ENCODE measurements at regions not wholly inside any gene's neighbourhood (a gene's known extent, or its start where the extent isn't known, plus 50 kb on each side); places are given as distances from the start of the nearest gene placed in this dataset.

DNA sequence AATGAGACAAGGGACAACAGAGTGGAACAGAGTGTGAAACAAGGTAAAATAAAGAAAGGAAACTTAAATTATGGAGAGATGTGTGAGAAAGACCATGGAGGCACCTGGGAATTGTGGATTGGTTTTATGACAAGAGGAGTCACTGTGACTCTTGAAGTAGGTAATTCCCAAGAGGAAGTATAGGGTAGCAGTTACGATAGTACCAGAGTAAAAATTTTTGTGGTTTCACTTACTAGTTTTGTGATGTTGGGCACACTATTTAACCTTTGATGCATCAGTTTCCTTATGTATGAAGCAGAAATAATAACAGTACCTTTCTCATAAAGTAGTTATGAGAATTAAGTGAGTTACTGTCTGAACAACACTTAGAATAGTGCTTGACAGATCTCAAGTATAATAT is 267.9 kb upstream of the DPYD start:
- no peak for DNase-seq
- intact Hi-C loops (cut with DNase I) = no loop called here

DNA sequence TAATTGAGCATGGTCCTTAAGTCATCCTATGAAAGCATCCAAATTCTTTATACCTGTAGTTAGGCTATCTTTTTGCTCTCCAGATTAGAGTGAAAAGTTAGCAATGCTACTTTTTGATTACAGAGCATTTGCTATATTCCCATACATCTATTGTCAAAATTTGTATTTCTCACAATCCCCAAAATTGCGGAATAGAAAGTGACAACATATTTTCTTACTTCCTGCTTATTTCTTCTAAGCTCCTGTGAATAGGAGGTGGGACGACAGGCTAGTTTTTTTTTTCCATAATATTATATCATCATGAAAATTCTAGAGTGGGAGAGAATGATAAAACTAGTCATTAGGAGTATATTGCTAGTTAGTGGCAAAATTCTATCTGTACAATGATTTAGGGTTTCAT is 264.0 kb upstream of the DPYD start:
- intact Hi-C loops (cut with DNase I) = no loop called here
- DNase-seq = no peak

DNA sequence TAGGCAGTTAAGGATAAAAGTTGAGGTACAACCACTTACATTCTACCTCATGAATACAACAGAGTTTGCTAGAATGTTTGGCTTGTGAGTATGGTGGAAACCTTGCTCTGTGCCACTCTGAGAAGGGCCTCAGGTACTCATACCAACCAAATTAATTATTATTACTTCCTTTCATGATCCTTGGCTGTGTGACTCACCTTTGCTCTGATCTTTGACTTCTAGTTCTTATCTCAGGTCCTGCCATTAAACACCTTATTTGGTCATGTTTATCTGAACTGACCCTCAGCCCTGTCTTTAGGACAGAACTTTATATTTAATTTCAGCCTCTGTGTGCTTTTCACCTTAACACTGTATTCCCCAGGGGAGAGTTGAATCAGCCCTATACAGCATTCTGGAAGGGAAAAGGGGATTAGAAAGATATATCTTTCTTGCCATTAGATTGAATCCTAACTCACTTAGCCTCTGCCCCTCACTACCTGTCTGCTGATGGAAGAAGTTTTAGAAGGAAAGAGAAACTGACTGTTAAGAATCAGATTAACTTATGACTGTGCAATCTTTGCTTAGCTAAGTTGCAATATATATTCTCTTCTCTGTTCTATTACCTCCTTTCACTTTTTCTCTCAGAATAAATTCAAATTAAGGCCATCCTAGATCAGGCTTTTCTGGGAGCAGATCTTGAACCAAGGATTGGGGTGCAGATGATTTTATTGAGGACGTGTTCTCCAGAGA is 260.4 kb upstream of the DPYD start:
- intact Hi-C loops (cut with DNase I) = no loop called here
- no peak for DNase-seq

DNA sequence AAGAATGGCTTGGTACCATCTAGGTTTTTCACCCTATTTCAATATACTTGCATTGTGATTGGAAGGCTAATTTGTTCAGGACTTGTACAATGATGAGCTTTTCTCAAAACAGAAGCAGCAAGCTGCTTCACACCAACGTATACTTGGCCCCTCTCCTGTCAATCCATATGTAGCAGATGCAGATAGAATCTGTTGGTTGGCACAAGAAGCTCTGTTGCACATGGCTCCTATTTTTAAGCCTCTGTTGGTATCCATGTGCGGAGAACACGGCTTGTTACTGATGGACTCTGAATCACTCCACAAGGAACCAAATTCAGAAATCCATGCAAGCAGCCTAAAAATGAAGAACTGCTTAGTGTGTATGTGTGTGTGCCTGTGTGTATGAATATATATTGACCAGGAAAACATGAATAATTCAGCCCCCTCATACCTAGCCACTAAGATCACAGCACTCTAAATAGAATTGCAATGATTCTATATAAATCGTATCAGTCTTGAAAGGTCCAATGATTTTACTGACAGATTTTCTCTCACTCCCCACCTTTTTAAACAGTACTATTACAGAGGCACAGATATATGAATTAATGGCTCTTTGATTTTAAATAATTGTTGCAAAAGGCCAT is 258.4 kb upstream of the DPYD start:
- intact Hi-C loops (cut with DNase I) = no loop called here
- no peak for DNase-seq

DNA sequence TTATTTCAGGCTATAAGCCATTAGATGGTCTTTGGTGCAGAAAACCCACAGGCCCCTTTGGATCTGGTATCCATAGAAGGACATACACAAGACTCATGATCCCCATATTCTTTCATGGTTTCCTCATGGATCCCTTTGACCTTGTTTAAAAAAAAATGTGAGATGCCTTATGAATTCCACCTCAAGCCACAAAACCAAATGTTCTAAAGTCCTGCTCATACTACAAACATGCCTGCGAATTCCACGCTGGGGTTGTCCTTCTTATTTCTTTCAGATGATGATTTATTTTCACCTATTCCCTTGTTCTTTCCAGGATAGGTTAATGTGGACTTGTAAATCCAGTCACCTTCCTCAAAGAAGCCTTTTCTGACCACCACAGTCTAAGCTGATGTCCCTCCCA is 256.9 kb upstream of the DPYD start:
- no peak for DNase-seq
- intact Hi-C loops (cut with DNase I) = no loop called here

DNA sequence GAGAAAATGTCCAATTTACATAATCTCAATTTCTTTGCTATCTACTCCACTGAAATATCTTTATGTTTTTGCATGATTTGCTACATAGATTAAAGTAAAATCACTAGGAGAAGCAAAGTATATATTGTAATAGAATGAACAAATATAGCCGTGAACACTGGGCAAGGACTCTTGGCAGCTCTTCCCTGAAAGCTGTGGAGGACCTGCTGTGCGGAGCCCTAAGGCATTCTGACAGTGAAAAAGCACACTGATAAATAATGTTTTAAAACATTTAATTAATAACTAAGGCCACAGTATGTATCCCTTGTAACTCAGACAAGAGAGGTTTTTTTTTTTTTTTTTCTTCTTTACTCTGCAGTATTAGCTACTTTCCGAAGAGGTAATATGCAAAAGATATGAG is 256.1 kb upstream of the DPYD start:
- DNase-seq = no peak
- intact Hi-C loops (cut with DNase I) = no loop called here

DNA sequence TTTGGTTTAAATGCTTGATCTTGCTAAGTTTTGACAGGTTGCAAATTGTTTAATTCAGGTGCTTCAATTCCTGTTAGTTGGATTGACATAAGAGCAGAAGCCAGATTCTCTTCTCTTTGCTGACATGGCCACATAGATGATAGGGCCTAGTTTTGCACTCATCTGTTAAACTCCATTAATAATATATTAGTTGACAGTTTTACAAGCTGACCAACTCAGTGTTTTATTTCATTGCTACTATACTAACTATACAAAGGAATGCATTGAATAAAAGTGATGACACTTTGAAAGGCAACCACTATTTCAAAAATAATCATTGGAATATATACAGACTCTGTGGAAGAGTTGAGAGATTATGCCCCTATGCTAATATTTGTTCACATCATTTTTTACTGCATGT is 255.6 kb upstream of the DPYD start:
- intact Hi-C loops (cut with DNase I) = no loop called here
- no peak for DNase-seq

DNA sequence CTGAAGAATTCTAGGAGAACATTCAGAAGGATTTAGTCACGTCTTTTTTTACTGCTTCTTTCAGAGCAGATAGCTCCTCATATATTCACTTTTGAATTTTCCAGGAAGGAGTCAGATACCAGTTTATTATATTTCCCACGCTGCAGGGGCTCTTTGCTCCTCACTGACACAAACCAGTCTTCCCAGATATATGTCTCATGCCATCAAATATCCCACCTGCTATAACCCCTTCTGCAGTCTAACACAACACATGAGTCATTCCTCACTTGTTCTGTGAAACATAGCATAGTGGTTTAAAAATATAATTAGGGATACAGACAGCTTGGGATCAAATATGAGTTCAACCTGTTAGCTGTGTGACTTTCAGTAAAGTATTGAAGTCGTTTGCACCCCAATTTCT is 251.7 kb upstream of the DPYD start:
- intact Hi-C loops (cut with DNase I) = no loop called here
- no peak for DNase-seq

DNA sequence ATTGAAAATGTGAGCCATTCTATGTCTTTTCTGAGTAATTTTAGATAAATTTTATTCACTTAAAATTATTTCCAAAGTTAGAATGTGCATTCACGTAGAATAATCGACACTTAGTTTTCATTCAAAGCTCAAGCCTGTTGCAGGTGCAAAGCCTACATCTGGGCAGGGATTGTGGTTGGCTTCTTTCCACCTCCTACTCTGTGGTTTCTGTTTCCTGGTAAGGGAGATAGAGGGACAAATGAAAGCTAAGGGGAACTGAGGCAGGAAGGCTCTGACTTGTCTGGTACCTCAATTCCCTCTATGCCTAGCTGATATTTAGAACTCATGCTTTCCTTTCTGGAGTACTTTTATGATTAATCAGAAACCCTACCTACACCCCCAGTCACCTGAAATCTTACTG is 251.2 kb upstream of the DPYD start:
- no peak for DNase-seq
- intact Hi-C loops (cut with DNase I) = no loop called here

DNA sequence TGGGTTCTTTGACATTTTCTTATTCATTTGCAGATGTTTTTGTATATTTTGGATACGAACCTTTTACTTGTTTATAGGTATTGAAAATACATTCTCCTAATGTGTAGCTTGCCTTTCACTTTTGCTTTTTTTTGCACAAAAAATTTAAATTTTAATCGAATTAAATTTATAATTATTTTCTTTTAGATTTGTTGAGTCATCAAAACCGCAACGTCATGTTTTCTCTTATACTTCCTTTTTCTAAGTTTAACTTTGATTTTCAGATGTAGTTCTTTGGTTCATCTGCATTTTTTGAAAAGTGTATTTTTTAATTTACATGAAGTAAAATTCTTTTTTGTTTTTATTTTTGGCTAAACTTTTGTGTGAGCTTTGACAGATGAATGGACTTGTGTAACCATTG is 243.7 kb upstream of the DPYD start:
- DNase-seq = no peak
- intact Hi-C loops (cut with DNase I) = no loop called here

DNA sequence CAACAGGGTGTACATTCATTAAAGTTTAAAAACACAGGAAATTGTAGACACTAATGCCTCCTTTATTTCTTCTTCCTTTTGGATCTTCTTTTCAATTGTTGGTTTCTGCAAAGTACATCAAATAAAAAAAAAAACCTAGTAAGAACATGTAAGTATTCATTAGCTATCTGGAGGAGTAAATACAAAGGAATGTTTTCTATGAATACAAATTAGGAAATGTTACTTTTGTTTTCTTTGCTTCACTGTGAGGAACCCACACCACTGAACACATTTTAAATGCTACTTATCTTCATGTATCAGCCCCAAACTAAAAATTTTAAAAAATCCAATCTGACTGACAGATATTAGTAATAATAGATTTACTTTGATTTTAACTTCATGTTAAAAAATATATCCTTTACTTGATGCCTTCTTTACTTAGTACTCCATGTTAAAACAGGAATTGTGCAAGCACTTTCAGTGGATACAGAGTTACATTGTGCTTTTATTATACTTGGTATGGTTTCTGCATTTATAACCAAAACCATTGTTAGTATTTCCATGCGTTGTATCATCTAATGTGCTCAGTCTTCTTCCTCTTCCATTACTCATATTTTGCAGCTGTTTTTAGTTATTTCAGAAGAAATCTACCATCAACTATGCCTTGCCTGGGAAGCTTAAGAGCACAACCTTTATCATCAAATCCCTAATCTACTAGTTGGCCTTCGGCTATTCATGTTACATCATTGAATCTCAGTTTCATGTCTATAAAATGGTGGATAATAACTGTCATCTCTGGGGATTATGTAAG is 236.9 kb upstream of the DPYD start:
- intact Hi-C loops (cut with DNase I) = no loop called here
- no peak for DNase-seq

DNA sequence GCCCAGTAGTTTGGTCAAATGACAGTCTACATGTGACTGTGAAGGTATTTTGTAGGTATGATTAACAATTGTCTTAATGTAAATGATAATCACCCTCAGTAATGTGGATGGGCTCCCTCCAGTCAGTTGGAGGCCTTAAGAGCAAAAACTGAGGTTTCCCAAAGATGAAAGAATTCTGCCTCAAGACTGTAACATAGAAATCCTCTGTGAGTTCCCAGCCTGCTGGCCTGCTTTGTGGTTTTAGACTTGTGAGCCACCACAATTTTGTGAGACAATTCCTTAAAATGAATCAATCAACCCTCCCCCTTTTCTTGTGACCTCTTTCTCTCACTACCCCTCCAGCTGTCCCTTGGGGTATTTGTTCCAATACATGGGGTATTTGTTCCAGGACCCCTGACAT is 226.4 kb upstream of the DPYD start:
- intact Hi-C loops (cut with DNase I) = no loop called here
- no peak for DNase-seq

DNA sequence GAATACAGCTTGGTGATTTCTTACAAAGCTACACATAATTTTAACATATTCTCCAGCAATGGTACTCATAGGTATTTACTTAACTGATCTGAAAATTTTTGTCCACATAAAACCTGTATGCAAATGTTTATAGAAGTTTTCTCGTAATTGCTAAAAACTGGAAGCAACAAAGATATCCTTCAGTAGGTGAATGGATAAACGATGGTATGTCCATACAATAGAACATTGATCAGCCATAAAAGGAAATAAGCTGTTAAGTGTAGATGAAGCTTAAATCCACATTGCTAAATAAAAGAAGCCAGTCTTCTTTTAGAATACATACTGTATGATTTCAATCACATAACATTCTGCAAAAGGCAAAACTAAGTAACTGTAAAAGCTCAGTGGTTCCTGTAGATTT is 224.8 kb upstream of the DPYD start:
- intact Hi-C loops (cut with DNase I) = no loop called here

DNA sequence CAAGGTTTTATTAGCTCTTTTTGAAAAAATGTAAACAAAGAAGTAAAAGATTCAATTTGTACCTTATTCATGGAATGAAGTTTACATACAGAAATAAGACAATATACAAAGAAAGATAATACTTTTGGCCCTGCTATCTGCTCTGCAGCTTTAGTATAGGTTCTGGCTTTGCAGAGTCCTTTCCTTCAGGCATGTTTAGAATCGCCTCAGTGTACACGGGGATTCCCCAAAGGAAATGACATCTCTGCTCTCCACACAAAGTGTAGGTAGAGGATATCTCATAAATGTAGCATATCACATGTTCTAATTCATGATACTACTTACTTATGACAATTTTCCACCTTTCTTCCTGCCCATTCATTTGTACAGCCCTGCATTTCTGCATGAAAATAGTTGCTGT is 222.6 kb upstream of the DPYD start:
- intact Hi-C loops (cut with DNase I) = no loop called here
- DNase-seq = no peak

More for the DNA sequence above, 224.8 kb upstream of the DPYD start:
- no peak for DNase-seq

DNA sequence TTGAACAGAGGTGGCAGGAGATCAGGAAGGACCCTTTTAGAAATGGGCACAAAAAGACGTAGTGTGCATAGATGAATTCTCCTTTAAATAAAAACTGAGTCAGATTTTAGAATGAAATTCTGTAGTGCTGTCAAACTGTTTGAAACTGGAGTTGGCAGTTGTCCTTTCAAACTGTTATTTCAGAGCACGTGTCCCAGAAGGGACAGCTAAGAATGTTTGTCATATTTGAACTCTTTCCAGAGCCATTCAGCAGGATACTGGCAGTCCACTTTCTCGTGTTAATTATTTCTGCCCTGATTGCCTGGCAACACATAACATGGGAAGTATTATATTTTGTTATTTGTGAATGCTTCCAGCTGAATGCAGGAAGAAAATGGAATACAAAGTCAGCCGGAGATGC is 212.3 kb upstream of the DPYD start:
- intact Hi-C loops (cut with DNase I) = no loop called here
- DNase-seq = peak in 1 of 42 donors; percentile 35

DNA sequence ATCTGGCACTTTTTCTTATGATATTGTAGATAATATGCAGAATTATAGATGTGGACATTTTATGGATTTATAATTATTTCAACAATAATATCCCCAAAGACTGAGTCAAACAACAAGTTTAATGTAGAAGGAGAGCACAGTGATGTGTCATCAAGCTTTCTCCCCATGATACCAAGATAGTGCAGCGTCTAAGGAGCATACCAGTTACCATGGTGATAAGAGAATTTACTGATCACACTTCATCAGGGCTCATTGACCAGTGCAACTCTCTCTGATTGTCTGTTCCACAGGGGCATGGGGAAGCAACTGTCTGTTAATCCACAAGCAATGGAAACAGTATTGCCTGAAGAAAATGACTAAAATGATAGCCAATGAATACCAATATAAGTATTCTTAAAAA is 209.6 kb upstream of the DPYD start:
- intact Hi-C loops (cut with DNase I) = no loop called here

DNA sequence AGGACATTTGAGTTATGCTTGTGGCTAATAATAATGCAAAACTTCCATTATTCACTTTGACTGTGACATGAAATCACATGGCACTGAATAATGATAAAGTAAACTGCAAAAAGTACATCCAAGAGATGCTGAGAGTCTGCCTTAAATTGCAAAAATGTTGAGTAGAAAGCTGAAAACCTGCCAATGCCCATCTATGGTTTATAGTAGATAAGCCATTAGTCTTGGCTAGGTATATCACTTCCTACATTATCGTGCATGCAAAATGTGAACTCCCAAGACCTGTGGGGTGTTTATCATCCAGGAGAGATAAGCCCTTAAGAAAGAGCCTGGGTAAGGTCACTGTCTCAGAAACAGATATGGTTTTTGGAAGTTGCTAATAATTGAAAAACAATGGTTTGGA is 208.7 kb upstream of the DPYD start:
- no peak for DNase-seq
- intact Hi-C loops (cut with DNase I) = no loop called here

More for the DNA sequence above, 209.6 kb upstream of the DPYD start:
- DNase-seq = no peak

DNA sequence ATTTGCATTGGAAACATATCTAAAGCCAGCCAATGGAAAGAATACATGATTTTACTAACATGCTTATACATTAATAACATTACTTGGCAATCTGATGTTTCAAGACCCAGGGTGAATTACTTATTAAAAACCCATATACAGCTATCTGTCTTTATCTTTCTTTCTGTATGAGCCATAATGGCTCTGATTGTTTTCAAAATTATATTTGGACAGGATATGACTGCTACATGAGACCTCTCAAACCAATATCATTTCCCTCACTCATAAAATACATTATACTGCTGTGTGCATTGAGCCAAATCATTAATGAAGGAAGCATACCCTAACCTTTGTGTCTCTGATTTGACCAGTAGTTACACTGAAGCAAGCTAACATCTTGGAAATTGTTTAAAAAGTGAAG is 205.9 kb upstream of the DPYD start:
- intact Hi-C loops (cut with DNase I) = no loop called here
- DNase-seq = no peak

DNA sequence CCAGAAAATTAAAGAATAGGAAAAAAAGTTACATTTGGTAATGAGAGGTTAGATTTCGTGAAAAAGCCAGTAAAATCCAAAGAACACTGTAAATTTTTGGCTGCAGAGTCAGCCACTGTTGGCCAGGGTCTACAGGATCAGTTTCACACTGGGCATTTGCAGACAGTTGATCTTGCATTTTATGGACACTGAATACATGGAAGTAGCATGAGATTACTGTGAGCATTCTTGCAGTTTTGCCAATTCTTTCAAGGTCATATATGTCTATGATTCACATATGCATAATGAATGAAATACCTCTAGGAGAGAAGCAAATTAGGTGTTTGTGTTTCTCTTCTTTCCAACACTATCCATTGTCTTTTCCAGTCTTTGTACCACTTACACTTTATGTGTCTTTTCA is 200.8 kb upstream of the DPYD start:
- intact Hi-C loops (cut with DNase I) = no loop called here
- DNase-seq = no peak

DNA sequence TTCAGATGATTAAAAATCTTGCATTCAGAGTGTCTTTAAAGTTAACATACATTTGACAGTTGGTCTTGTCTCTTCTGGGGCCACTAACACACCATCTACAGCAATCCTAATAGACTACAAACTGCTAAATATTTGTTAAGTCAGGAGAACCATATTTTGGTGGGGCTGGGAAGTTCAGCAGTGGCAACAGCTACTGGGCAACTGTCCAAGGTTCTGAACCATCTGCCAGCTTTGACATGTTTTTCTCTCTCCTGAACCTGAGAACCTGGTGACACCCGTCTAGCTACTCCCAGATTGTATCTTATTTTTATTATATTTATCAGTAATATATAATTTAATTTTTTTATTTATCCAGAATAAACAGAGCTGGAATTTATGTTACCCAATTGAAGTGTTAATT is 199.0 kb upstream of the DPYD start:
- DNase-seq = no peak
- intact Hi-C loops (cut with DNase I) = no loop called here

DNA sequence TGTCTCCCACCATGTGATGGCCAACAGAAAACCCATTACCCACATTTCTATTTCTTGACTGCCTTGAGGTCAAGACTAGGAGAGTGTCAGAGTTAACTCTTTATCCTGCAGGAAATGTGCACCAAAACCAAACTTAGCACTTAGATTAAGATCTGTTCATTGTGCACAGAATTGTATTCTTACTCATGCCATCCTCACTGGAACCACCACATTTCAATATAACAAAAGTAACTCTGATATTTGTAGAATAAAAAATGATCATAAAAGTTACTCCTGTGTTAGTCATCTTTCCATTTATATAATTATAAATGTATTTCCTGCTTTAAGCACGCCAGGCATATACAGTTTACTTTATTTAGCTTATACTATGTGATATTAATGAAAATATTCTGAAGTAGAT is 193.0 kb upstream of the DPYD start:
- intact Hi-C loops (cut with DNase I) = no loop called here
- DNase-seq = no peak

All from head of caudate nucleus (tissue), 42 donors.